Fibroblast of the aortic adventitia (primary cell): ENCODE measurements at regions not wholly inside any gene's neighbourhood (a gene's known extent, or its start where the extent isn't known, plus 50 kb on each side); places are given as distances from the start of the nearest gene placed in this dataset.
"Not testable (repeated sequence)": the region's sequence is repeated elsewhere in the genome, so short reads cannot be mapped to it uniquely, and the experiment has no call there.

ENCODE experiments used
- DNase-seq: peaks from one replicate; pipeline ENCODE4 v3.0.0-alpha.2; 2010; ENCODE audit warnings: low read depth
- H3K4me3 ChIP-seq: 2 replicates; pipeline ENCODE4 v1.5.1; 2011; ENCODE audit warnings: low read depth, mild to moderate bottlenecking, control low read depth, low read length, moderate library complexity
- CTCF ChIP-seq: IDR thresholded peaks from 2 replicates; pipeline ENCODE4 v1.5.1; 2011; ENCODE audit warnings: mild to moderate bottlenecking, low read length, control low read depth, inconsistent platforms; ENCODE audit not compliant: insufficient read depth

GRCh38 chr22:35154937-35155387 lies 89.0 kb downstream of the ISX start:
- TF ChIP-seq CTCF: peak; percentile 83
- no peak overlapping the region for H3K4me3 ChIP-seq
- peak; percentile 46 for DNase-seq

- DNase-seq: no peak
- H3K4me3 ChIP-seq: no peak overlapping the region
- no peak for TF ChIP-seq CTCF
Observed at GRCh38 chr22:35155403-35156025, 89.6 kb downstream of the ISX start.

GRCh38 chr22:35156945-35157344 lies 91.0 kb downstream of the ISX start:
- no peak overlapping the region for H3K4me3 ChIP-seq
- TF ChIP-seq CTCF: no peak
- DNase-seq: no peak

GRCh38 chr22:35158336-35158735 lies 92.4 kb downstream of the ISX start:
- no peak for TF ChIP-seq CTCF
- no peak overlapping the region for H3K4me3 ChIP-seq

GRCh38 chr22:35159343-35159742 lies 93.4 kb downstream of the ISX start:
- DNase-seq: no peak
- no peak for TF ChIP-seq CTCF
- no peak overlapping the region for H3K4me3 ChIP-seq

More at GRCh38 chr22:35158336-35158735, 92.4 kb downstream of the ISX start:
- DNase-seq: no peak

GRCh38 chr22:35160268-35160667 lies 94.3 kb downstream of the ISX start:
- no peak for TF ChIP-seq CTCF
- DNase-seq: no peak
- no peak overlapping the region for H3K4me3 ChIP-seq

- H3K4me3 ChIP-seq, DNase-seq: not testable (repeated sequence)
Observed at GRCh38 chr22:35165896-35166295, 91.4 kb upstream of the HMGXB4 start.
